Right ventricle myocardium inferior (tissue), 1 donor: ENCODE measurements at regions not wholly inside any gene's neighbourhood (a gene's known extent, or its start where the extent isn't known, plus 50 kb on each side); places are given as distances from the start of the nearest gene placed in this dataset.

Source experiments
- ATAC-seq: fragments of 200-7000 bp; cut with Tn5 transposase; one replicate; pipeline ENCODE4 v1.9.1; 2020; ENCODE audit warnings: mild to moderate bottlenecking, moderate library complexity
- DNase-seq: peaks from one replicate; pipeline ENCODE4 v3.0.0; 2021; ENCODE audit errors: missing footprints
- intact Hi-C: fragments of 100-400 bp; cut with DNase I; formaldehyde crosslinking; loops from one replicate; pipeline ENCODE4 v1.11.0; 2022
- donor health status: DM: no; HTN: yes; CAD: no; lungs with severe emphysema.

DNA sequence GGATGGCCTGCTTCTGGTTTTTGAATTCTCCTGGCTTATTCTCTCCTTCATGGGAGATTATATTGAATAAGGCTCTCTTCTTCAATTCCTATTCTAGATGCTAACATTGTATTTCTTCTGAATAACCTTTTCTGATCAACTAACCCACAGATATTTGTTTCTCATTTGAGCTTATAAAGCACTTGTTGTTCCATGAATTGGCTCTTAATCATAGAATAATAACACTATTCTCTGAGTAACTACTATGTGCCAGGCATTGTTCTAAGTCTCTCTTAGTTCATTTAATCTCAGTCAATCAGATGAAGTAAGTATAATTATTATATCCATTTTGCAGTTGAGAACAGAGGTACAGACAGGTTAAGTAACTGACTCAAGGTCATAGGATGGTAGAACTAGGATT lies 136.3 kb upstream of the MLIP start:
- intact Hi-C loops = no loop called here
- ATAC-seq = no peak

GRCh38 chr6:53975941-53976615 lies 135.2 kb upstream of the MLIP start:
- intact Hi-C loops = no loop called here
- ATAC-seq = no peak

More for the DNA sequence above, 136.3 kb upstream of the MLIP start:
- no peak for DNase-seq

DNA sequence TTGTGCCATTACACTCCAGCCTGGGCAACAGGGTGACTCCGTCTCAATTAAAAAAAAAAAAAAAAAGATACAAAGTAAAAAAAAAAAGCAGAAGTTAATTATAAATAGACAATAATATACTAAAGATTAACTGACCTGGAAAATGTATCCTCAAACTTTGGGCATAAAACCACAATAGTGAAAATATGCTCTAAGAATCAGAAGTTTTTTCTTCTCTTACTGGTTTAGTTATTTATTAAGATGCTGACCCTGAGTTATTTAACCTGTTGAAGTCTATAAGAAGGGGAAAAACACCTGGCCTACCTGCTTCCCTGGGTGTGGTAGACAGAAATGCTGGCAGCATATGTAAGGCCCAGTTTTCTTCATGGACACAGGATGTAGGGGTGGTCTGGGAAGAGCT lies 133.7 kb upstream of the MLIP start:
- DNase-seq (no peak), ATAC-seq (no peak)
- intact Hi-C loops = no loop called here

More at GRCh38 chr6:53975941-53976615, 135.2 kb upstream of the MLIP start:
- no peak for DNase-seq

GRCh38 chr6:53979468-53980067 lies 131.7 kb upstream of the MLIP start:
- ATAC-seq = no peak
- DNase-seq = no peak
- intact Hi-C loops = loop anchor here (2.0 to 5.0 kb wide), 2 partner anchors 1091 to 1258 kb away; no protein-coding TSS in a partner anchor

DNA sequence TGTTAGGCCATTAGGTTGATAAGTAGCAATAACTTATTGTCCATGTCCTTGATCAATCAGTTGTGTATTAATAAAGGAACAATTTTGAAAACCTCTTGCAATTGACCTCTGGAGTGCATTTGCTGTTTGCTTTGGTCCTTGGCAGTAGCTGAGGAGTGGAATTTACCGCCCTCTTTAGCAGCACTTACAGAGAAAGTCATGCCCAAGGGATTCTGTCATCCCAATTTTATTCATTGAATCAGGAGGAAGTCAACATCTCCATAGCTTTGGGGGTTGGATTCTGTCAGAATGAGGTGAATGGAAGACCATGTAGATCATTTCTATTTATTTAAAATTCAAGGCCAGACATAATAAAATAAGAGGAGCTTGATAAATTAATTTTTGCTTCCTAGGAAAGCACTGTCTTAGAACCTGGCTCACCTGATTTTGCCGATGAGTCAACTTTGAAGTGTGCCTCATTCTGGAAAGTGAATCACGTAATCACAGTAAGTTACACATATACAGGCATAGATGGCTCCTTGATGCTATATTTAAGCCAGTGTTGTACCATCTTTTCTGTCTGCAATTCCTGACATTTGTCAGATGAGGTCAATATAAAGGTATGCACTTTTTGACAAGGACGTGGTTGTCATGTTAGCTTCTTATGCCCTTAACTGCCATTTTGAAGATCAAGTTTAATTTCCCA lies 128.7 kb upstream of the MLIP start:
- DNase-seq = no peak
- intact Hi-C loops = loop anchor here (5.0 kb wide), 1 partner anchor 1255 kb away; no protein-coding TSS in a partner anchor
- ATAC-seq = no peak

- DNase-seq (no peak), ATAC-seq (no peak)
- intact Hi-C loops = loop anchor here (5.0 kb wide), 1 partner anchor 1254 kb away; no protein-coding TSS in a partner anchor
Observed at GRCh38 chr6:53983301-53983700, 127.9 kb upstream of the MLIP start.

GRCh38 chr6:53984163-53984562 lies 127.1 kb upstream of the MLIP start:
- DNase-seq = no peak
- intact Hi-C loops = loop anchor here (5.0 kb wide), 1 partner anchor 1253 kb away; no protein-coding TSS in a partner anchor
- no peak for ATAC-seq

DNA sequence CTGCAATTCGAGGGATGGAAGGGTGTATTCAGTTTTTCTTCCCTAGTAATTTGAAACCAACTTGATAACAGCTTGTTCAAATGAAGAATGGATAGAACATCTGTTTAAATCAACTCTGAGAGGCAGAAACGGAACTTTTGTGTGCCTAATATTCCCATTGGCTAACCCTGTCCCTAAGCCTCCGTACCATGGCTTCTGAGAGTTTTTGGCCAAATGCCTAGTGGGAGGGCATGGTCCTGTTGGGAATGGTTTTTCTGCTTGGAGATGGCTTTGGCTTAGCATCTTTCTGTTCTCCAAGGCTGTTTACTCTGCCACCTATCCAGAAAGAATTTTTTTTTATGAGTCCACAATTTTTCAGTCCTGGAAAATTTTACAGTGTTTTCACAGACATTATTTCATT lies 126.7 kb upstream of the MLIP start:
- no peak for DNase-seq
- intact Hi-C loops = loop anchor here (5.0 kb wide), 1 partner anchor 1253 kb away; no protein-coding TSS in a partner anchor
- ATAC-seq = no peak

DNA sequence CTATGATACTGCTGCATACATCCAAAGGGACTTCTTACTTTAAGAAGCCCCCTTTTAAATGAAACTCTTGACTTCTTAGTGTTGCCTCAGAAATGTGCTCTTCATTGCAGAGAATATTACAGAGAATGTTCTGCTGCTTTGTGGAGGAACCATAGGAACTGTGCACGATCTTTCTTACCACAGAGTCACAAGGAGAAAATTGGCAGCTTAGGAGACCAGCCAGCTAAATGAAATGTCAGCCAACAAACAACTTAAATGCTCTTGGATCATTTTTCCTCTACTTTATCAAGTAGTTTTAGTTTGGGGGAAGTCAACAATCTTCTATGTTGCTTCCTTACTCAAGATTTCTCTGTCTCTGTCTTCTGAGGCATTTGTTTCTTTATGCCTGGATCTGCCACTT lies 125.9 kb upstream of the MLIP start:
- DNase-seq = no peak
- intact Hi-C loops = loop anchor here (5.0 kb wide), 2 partner anchors 167 to 282 kb away; no protein-coding TSS in a partner anchor
- no peak for ATAC-seq

GRCh38 chr6:53986165-53986720 lies 125.0 kb upstream of the MLIP start:
- DNase-seq = peak; percentile 44
- intact Hi-C loops = loop anchor here (5.0 kb wide), 2 partner anchors 166 to 281 kb away; no protein-coding TSS in a partner anchor

GRCh38 chr6:53986721-53987521 lies 124.3 kb upstream of the MLIP start:
- ATAC-seq (peak; percentile 53), DNase-seq (peak; percentile 11)
- intact Hi-C loops = loop anchor here (5.0 kb wide), 2 partner anchors 165 to 280 kb away; no protein-coding TSS in a partner anchor

More at GRCh38 chr6:53986165-53986720, 125.0 kb upstream of the MLIP start:
- peak; percentile 70 for ATAC-seq

GRCh38 chr6:53987522-53987888 lies 123.7 kb upstream of the MLIP start:
- ATAC-seq (peak; percentile 8), DNase-seq (no peak)
- intact Hi-C loops = loop anchor here (5.0 kb wide), 2 partner anchors 165 to 280 kb away; no protein-coding TSS in a partner anchor

DNA sequence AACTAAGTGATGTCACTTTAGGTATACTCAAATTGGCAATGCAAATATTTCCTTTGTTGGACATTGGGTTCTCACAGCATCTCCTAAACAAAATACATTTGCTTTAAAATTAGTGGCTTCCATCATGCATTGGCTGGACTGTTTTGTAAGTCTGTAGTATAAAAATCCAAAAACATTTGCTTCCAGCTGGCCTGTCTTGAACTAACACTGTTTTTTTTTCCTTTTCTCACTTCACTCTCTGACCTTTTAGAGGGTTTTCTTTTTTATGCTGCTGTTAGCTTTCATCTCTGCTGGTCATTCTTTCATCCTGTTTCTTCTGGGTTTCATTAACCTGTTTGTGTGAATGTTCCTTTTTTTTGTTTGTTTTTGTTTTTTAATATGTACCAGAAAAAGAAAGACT lies 121.7 kb upstream of the MLIP start:
- no peak for ATAC-seq
- no peak for DNase-seq
- intact Hi-C loops = loop anchor here (5.0 kb wide), 2 partner anchors 163 to 278 kb away; no protein-coding TSS in a partner anchor

- intact Hi-C loops = no loop called here
- no peak for ATAC-seq
Observed at GRCh38 chr6:53992522-53992921, 118.7 kb upstream of the MLIP start.

DNA sequence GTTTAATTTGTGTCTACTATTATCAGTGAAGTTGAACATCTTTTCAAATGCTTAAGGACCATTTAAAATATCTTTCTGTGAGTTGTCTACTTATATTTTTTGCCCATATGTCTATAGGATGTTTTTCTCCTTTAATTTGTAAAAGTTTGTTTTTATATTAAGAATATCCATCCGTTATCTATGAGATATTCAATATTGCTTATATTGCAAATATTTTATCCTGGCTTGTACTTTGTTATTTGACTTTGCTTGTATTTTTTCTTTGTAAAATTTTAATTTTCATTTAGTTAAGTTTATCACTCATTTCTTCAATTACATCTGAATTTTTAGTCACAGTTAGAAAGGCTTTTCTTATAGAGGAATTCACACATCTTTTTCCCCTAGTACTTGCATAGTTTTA lies 117.0 kb upstream of the MLIP start:
- intact Hi-C loops = no loop called here
- no peak for ATAC-seq
- no peak for DNase-seq

More at GRCh38 chr6:53992522-53992921, 118.7 kb upstream of the MLIP start:
- no peak for DNase-seq

GRCh38 chr6:53995935-53996334 lies 115.3 kb upstream of the MLIP start:
- DNase-seq (no peak), ATAC-seq (no peak)
- intact Hi-C loops = no loop called here

DNA sequence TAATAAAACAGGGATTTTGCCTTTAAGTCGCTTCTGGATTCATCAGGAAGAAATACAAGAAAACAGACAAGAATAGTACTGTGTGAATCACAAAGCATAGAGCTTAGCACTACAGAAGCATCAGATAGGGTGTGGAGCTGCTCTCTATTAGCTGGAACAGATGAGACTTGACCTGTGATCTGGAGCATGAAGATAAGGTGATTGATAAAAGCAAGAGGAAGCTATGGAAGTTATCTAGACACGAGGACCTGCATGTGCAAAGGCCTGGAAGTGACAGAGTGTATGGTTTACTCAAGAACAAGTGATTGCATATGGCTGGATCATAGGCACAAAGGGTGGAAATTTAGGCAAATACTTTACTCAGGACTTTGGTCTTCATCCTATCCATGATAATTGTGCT lies 112.9 kb upstream of the MLIP start:
- no peak for DNase-seq
- no peak for ATAC-seq
- intact Hi-C loops = no loop called here

DNA sequence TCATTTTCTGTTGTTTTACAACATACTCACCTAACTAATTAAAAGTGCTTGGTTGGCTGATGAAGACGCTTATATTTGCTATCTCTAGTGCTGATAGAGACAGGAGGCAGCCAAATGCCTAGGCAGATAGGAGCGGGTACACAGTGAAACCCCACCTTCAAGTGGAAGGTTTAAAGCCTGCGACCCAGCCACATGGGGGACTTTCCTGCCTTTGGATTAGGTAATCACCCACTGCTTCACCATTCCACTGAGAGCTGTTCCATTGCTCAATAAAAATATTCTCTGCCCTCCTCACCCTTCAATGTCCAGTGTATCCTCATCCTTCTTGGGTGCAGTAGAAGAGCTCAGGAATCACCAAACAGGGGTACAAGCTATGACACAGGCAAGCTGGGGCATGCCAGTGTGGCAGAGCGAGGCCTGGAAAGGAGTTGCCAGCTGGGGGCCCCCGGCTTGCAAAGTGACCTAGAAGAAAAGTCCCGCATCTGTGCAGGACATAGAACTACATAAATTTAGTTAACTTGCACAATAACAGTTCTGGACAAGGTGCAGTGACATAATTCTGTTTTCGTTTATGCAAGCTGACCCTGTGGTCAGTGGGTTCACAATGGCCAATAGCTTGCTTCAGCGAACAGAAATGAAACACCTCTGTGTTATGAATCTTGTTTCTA lies 112.0 kb upstream of the MLIP start:
- ATAC-seq (no peak), DNase-seq (peak; percentile 41)
- intact Hi-C loops = no loop called here
